Activated naive CD4-positive, alpha-beta T cell treated with anti-CD3 and anti-CD28 coated beads, Interleukin-2, amount 50 U/mL, for 72 hours (primary cell): ENCODE measurements at regions not wholly inside any gene's neighbourhood (a gene's known extent, or its start where the extent isn't known, plus 50 kb on each side); places are given as distances from the start of the nearest gene placed in this dataset.
"Not testable (repeated sequence)": the region's sequence is repeated elsewhere in the genome, so short reads cannot be mapped to it uniquely, and the experiment has no call there.

ENCODE experiments used
- ATAC-seq, 2 donors: fragments of 150-1000 bp; cut with Tn5 transposase; 2 replicates each; pipeline ENCODE4 v1.10.0; 2021; ENCODE audit warnings: mild to moderate bottlenecking in 2 of 2, moderate library complexity in 2 of 2
- DNase-seq, 2 donors: peaks; one replicate each; pipeline ENCODE4 v3.0.0; 2021 to 2022; ENCODE audit warnings: low spot score in 2 of 2
- H3K27ac Mint-ChIP-seq, 2 donors: one replicate each; pipeline ENCODE4 v1.8.0; 2022; ENCODE audit warnings: mild to moderate bottlenecking in 2 of 2, mixed read lengths in 2 of 2
- H3K36me3 Mint-ChIP-seq, 2 donors: one replicate each; pipeline ENCODE4 v1.8.0; 2022; ENCODE audit warnings: mixed read lengths in 2 of 2
- H3K9me3 Mint-ChIP-seq, 2 donors: one replicate each; pipeline ENCODE4 v1.8.0; 2022; ENCODE audit warnings: mixed read lengths in 2 of 2

GRCh38 chr2:16246281-16246850 is 306.0 kb downstream of the MYCN start:
- ATAC-seq (no peak), DNase-seq (no peak)
- no peaks in the 10 kb centered on the region for H3K36me3 Mint-ChIP-seq
- H3K9me3 Mint-ChIP-seq, result no peaks in the 10 kb centered on the region
- H3K27ac Mint-ChIP-seq, result no peak overlapping the region

- Mint-ChIP-seq H3K36me3 (no peaks in the 10 kb centered on the region), H3K9me3 (no peaks in the 10 kb centered on the region)
- ATAC-seq, result no peak
Measured at GRCh38 chr2:16245481-16246054, 305.2 kb downstream of the MYCN start.

DNA sequence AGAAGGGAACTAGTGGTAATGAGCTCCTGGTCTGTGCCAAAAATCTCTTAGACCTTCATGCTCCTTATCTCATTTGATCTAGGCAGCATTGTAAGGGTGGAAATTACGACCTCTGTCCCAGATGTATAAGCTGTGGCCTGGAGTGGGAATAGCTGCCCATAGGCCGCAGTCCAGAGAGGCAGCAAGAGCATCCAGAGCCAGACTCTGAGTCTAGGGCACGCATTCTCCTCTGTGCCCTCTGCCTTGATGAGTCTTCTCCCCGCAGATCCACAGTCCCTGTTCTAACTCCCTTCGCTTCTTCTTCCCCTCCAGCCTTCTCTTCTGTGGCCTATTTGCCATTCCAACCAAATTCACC is 304.6 kb downstream of the MYCN start:
- no peaks in the 10 kb centered on the region for H3K9me3 Mint-ChIP-seq
- ATAC-seq (no peak), DNase-seq (no peak)
- H3K36me3 Mint-ChIP-seq, result no peaks in the 10 kb centered on the region
- H3K27ac Mint-ChIP-seq, result no peak overlapping the region

More at GRCh38 chr2:16245481-16246054, 305.2 kb downstream of the MYCN start:
- peak overlapping the region in 1 of 2 donors; percentile 30 for H3K27ac Mint-ChIP-seq
- DNase-seq, result no peak

DNA sequence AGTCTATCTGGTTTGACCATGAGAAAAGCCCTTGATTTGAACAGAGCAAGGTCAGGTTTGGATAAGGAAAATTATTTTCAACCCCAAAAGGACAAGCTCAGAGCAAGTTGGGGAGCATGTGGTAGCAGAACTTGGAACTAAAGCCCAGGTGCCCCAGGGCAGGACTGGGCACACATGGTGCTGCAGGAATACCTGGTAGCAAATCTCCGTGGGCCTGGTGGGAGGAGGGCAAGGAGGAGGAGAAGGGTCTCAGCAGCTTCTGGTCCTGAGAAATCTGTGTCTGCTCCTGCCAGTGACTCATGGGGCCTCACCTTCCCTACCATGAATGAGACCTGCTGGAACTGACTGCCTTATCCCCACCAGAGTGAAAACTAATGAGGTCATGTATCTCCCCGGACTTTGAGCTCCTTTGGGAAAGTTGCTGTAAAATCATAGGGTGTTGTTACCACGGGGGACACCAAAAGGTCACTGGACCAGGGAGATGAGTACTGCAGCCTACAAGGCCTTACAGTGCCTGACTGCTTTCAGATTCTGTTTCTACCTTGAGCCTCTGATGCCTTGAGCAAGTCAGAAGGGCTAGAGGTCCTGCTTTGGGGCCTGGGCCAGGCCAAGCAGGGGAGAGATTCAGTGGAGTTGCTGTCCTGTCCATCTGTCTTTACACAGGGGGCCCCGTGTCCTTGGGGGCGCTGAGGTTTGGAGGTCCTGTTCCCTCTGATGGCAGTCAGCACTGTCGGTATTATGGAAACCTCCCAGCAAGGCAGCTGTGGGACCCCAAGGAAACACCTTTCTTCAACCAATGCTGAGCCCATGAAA is 304.0 kb downstream of the MYCN start:
- H3K36me3 Mint-ChIP-seq, result no peaks in the 10 kb centered on the region
- ATAC-seq, result no peak
- H3K9me3 Mint-ChIP-seq, result no peaks in the 10 kb centered on the region
- no peak for DNase-seq
- H3K27ac Mint-ChIP-seq, result no peak overlapping the region

DNA sequence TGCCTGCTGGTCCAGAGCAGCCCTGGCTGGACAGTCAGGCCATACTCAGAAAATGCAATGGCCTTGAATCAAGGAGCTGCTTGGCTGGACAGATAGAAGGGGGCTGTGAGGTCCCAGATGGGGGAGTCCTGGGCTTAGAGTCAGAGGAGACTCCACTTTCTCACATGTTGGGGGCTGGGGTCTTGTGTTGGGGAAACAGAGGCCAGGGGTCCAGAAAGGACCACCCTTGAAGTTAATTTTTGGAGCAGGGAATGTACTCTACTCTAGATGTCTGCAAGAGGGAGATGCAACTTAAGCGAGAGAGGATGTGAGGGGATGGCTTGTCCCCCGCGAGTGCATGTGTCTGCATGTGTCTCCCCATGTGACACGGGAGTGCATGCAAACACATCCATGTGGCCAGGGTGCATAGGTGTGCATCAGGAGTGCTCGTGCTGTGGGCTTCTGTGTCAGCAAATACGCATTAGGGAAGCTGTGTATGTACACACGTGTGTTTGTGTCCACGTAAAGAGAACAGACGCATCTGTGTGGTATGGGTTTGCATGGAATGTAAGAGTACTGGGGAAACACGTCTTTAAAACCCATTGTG is 303.2 kb downstream of the MYCN start:
- Mint-ChIP-seq H3K9me3 (no peaks in the 10 kb centered on the region), H3K27ac (no peak overlapping the region), H3K36me3 (no peaks in the 10 kb centered on the region)
- ATAC-seq (no peak), DNase-seq (no peak)

DNA sequence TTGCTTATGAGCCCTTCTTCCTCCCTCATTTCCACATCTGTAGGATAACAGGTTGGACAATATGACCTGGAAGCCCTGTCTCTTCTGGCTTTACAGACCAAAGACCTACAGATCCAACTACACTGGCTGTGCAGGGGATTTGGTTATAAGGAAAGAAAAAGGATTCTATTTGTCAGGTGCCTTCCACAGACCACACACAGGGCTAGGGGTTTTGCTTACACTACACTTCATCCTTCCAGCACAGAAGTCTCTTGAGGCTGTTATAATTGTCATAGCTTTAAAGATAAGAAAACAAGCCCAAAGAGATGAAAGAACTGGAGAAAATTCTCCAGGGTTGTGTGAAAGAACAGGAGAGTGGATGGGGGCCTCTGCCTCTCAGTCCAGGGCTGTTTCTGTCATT is 302.6 kb downstream of the MYCN start:
- H3K9me3 Mint-ChIP-seq, result no peaks in the 10 kb centered on the region
- ATAC-seq (no peak), DNase-seq (no peak)
- no peak overlapping the region for H3K27ac Mint-ChIP-seq
- no peaks in the 10 kb centered on the region for H3K36me3 Mint-ChIP-seq

DNA sequence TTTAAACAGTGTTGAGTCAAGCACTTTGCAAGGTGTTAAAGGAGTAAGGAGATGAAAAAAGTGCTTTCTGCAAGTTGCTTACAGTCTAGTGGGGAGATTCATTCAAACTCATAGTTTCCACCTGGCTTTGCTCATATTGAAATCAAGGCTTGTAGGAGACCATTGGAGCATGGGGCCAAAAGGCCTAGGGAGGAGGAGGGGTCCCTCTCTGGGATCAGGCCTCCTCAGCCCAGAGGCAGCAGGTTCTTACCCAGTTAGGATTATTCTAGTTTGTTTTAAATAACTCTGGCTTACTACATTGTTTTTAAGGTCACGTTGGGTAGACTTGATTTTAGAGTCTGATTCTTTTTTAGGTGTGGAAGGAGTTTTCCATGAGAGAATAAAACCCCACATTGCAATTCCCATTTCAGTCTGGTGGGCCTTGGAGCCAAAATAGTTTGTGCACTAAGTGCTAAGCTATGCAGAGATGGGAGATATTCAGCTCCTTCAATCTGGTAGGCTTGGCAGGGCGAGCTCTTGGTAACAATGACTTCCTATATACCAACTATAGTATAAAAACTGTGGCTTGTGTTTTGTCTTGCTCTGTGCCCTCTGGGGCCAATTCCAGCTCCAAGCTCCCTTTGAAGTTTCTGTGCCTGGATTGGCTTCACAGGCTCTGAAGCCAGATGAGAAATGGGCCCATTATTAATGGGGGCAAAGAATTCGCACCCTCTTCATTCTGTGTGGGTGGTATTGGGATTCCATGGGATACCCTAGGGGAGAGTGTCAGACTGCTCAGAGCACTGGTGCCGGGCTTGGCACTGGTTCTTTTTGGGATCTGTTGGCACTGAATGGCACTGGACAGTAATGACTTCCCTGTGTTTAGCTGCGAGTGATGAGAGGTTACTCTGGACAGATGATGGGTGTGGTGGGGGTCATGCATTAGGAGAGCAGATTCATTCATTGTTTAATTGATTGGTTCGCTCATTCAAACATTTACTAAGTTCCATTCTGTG is 301.1 kb downstream of the MYCN start:
- ATAC-seq (no peak), DNase-seq (no peak)
- Mint-ChIP-seq H3K36me3 (no peaks in the 10 kb centered on the region), H3K9me3 (no peaks in the 10 kb centered on the region), H3K27ac (no peak overlapping the region)

DNA sequence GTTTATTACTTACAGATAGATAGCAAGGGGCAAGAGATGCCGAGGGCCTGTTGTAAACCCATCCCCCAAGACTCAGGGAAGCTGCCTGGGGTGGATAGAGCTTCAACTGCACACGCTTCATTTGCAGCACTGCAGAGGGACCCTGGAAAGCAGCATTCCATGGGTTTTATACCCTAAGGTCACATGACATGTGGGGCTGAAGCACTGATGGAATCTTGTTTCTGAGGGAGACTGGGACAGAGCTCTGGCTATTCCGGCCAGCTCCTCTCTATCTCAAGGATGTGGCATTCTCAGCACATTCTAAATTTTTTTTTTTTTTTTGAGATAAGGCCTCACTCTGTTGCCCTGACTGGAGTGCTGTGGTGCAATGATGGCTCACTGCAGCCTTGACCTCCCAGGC is 300.1 kb downstream of the MYCN start:
- ATAC-seq, result no peak
- DNase-seq, result no peak
- H3K27ac Mint-ChIP-seq, result no peak overlapping the region
- H3K9me3 Mint-ChIP-seq, result peaks cover 0 to 2% of the 10 kb centered on the region in 2 donors
- peaks cover 6 to 7% of the 10 kb centered on the region in 2 donors for H3K36me3 Mint-ChIP-seq

GRCh38 chr2:16239296-16239850 is 299.0 kb downstream of the MYCN start:
- Mint-ChIP-seq H3K27ac (no peak overlapping the region), H3K36me3 (peaks cover 9 to 10% of the 10 kb centered on the region in 2 donors), H3K9me3 (peaks cover 0 to 2% of the 10 kb centered on the region in 2 donors)
- DNase-seq, result no peak
- no peak for ATAC-seq

DNA sequence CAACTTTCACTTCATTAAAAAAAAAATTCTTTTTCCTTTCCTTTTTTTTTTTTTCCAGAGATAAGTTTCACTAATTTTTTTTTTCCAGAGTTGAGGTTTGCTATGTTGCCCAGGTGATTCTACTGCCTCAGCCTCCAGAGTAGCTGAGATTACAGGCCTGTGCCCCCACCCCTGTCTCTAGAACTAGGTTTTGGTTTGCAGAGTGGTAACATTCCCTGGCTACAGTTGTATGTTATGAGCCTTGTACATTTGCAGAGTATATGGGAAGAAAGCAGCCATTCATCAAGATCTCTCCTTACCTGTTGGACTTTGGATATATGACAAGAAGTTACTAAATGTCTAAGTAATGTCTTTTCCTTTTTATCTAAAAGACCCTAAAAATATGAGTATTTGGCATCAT is 298.4 kb downstream of the MYCN start:
- no peak for DNase-seq
- Mint-ChIP-seq H3K9me3 (peaks cover 0 to 2% of the 10 kb centered on the region in 2 donors), H3K27ac (no peak overlapping the region), H3K36me3 (peaks cover 9 to 10% of the 10 kb centered on the region in 2 donors)
- ATAC-seq, result no peak

DNA sequence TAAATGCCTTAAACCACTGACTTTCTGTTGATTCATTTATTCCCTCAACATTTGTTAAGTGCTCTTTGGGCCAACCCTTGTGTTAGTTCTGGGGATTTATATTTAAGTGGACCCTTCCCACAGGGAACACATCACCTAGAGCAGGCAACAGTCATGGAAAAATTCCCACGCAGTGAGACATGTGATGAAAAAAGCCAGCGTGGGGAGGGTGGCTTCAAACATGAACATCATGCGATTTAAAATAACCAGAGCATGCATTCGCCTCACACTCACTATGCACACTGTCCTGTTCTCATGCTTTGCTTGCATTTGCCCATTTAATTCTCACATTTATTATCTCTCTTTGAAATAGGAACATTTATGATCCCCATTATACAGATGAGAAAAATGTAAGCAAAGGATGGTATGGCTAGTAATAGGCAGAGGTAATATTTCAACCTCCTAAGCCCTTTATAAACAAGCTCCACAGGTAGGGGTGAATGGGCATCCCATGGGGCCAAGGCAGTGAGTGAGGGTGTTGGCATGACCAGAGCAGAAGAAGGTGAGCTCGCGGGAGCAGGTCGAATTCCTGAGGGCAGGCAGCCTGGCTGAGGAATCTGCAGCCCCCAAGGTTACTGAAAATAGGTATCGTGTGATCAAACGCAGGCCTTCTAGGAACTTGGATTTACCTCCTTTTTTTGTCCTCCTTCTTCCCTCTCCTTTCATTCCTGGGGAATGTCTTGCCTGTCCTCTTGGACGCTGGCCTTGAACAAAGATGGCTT is 297.8 kb downstream of the MYCN start:
- peaks cover 9 to 10% of the 10 kb centered on the region in 2 donors for H3K36me3 Mint-ChIP-seq
- no peak for DNase-seq
- no peak for ATAC-seq
- no peak overlapping the region for H3K27ac Mint-ChIP-seq
- H3K9me3 Mint-ChIP-seq, result peaks cover 0 to 2% of the 10 kb centered on the region in 2 donors

- no peak overlapping the region for H3K27ac Mint-ChIP-seq
- DNase-seq (no peak), ATAC-seq (no peak)
- H3K36me3 Mint-ChIP-seq, result peaks cover 9 to 10% of the 10 kb centered on the region in 2 donors
- H3K9me3 Mint-ChIP-seq, result peaks cover 0 to 2% of the 10 kb centered on the region in 2 donors
Measured at GRCh38 chr2:16235747-16236146, 295.4 kb downstream of the MYCN start.

- not testable (repeated sequence) for ATAC-seq, H3K36me3 Mint-ChIP-seq, DNase-seq, H3K9me3 Mint-ChIP-seq, H3K27ac Mint-ChIP-seq
Measured at GRCh38 chr2:16235291-16235690, 294.9 kb downstream of the MYCN start.

DNA sequence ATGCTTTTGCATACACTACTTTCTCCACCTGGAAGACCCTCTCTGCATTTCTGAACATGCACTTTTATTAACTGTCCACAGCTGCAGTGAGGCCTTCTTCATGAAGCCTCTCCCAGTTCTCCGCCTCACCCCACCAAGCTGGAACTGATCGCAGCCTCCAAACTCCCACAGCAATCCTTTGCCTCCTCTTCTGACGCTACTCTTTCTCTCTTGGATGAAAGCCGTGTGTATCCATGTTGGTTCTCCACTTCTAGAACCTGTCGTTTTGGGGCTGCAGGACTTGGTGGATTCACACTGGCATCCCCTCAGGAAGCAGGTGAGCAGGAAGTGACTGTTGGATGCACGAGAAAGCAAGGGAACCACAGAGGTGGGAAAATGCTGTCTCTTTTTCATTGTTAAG is 288.6 kb downstream of the MYCN start:
- Mint-ChIP-seq H3K36me3 (no peaks in the 10 kb centered on the region), H3K9me3 (no peaks in the 10 kb centered on the region), H3K27ac (no peak overlapping the region)
- ATAC-seq (no peak), DNase-seq (no peak)

GRCh38 chr2:16228471-16228870 is 288.1 kb downstream of the MYCN start:
- H3K27ac Mint-ChIP-seq, result no peak overlapping the region
- ATAC-seq (no peak), DNase-seq (no peak)
- no peaks in the 10 kb centered on the region for H3K9me3 Mint-ChIP-seq
- no peaks in the 10 kb centered on the region for H3K36me3 Mint-ChIP-seq
